HG02870 (cell line): ENCODE measurements at regions not wholly inside any gene's neighbourhood (a gene's known extent, or its start where the extent isn't known, plus 50 kb on each side); places are given as distances from the start of the nearest gene placed in this dataset.

Source experiments
- ATAC-seq: cut with Tn5 transposase; IDR thresholded peaks from one replicate; pipeline ENCODE4 v1.9.1; 2021; ENCODE audit warnings: mild to moderate bottlenecking, moderate library complexity; ENCODE audit not compliant: unreplicated experiment

DNA sequence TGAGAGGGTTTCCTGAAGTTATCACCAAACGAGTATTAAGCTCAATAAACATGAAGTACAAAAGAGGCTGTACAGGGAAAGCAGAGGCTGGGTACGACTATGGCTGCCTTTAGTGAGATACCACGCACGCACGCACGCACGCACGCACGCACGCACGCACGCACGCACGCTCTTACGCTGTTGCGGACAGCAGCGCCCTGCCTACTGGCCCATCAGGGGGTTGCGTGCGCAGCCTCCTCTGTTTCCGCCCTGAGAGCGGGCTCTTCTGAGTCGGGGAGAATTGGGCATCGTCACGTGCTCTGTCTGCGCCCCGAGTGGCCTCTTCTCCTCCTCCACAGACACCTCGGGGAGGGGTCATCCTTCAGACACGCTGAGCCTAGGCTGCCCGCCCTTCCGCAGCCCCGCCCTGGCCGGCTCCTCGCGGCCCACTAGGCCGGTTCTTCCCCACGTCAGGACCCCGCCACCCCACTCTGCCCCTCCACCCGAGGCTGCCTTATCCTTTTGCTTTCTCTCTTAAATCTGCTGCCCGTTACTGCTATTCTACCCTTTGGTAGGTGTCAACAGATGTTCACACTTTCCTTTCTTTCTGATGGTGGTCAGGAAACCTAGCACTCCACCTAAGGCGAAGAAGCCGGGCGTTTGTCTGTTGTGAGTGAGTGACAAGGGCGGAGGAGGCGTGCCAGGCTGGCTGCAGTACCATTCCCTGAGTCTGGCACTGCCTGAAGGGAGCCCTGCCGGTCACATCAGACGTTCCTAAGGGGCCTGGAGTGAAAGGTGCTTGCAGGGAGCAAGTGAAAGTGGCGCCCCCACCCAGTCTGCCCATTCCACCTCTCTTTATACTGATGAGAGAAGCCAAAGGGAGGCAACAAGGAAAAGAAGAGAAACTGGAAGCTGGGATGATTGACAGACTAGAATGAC is 300.4 kb upstream of the B3GAT1 start:
- ATAC-seq = no peak

DNA sequence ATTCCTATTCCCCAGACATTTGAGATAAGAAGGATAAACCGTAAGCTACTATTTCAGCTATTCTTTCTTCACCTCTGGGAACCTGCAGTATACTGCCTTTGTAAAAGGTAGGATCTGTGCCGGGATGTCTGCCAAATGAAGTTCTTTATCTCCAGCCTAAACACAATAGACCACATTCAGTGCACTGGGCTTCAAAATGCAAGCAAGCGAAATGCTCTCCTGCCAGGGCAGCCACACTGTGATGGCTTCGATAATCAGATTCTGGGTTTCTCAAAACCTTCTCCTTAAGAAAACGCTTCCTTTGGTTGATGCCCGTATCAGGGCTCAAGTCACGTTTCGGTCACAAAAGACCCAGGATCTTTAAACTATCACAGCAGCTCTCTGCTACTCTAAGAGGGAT is 299.5 kb upstream of the B3GAT1 start:
- ATAC-seq = no peak

DNA sequence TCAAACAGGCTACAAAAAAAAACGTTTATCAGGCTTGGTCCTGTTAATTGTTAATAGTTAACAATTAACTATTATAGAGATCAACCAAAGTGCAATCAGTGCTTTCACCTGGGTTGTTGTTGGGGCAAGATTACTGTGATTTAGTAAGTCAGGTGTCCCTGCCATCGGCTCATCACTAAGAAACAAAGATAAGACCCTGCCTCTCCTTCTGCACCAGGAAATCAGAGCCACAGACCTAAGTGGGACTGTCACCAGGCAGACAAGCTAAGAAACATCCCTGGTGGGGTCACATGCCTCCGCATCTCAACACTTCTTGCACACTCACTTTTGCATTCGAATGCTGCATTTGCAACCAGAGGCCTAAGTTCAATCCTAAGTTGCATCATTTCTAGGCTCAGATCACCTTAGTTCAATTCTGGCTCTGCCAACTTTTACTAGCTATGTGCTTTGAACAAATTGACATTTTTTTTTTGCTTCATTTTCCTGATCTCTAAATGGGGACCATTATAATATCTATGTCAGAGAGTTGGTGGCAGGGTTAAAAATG is 298.9 kb upstream of the B3GAT1 start:
- ATAC-seq = no peak

DNA sequence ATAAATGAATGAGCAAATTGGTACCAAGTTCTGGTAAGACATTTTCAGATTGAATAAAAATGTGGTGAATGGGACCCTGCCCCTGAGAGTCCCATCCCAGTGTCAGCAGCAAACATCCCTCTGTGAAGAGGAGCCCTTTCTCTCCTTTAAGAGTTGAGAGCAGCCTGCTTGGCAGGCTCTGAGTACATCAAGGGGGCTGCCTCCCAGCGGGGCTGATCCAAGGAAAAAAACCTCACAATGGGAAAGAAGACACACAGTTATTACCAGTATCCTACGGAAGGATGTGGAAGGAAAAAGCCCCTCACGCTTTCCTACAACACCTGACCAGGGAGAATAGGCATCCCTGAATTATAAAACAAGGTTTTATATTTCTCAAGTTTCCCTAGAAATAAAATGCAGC is 293.8 kb upstream of the B3GAT1 start:
- ATAC-seq = no peak

DNA sequence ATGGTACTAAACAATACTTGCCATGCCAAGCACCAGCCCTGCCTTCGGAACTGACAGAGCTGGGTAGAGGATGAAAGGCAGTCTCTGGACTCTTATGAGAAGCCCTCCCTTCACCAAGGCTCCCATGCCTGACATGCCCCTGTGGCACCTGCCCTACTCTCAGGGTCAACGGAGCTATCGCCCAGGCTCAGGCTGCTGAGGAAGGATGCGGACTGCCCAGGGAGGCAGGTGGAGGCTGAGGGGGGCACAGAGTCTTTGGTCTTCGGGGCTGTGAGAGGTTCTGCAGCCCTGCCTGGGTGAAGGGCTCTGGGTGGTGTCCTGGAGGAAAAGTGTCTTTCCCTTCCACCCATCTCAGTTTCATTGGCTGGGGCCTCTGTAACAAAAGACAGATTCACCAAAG is 290.8 kb upstream of the B3GAT1 start:
- ATAC-seq = no peak

DNA sequence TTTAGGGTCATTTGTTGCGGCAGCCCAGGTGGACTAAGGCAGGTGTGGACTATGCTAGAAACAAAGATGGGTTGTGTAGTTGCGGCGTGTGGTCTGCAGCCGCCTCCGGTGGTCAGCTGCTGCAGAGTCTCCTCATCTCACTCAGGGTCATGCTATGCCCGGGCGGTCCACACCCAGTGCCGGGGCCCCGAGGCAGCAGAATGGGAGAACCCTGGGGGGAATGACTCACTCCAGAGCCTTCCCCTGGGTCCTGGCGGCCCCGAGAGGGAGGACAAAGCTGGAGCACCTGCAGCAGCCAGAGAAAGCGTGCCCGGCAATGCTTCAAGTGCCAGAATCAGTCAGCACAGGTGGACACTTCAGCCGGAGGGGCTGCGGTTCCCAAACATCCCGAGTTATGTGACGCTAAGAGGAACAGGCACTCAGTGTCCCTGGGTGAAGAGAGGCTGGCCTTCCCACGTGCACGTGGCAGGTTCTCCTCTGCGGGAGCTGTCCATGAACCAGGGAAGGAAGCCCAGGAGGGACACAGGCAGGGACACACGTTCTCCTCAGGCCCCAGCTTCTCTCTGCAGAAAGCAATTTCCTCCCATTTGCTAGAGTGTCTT is 289.6 kb upstream of the B3GAT1 start:
- ATAC-seq = no peak

DNA sequence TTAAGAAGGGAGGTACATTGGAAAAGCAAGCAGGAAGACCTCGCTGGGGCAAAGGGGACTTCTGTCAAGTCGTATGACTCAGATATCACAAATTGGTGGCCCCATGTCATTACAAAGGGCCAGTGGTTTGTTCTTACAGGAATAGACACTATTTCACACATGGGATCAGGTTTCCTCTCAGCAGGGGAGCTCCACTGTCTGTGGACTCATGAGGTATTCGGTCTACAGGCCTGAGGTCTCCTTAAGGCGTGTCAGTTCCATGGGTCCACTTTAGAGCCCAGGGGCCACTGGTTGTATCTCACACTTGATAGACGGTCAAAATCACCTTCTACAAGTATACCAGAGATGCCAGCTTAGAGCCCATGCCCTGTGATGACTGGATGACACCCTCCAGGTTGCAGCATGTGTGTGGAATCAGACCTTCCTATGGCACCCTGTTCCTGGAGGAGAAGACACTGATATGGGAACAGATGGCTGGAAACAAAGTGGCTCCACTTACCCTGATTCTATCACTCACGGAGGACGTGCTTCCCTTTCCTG is 288.1 kb upstream of the B3GAT1 start:
- no peak for ATAC-seq

DNA sequence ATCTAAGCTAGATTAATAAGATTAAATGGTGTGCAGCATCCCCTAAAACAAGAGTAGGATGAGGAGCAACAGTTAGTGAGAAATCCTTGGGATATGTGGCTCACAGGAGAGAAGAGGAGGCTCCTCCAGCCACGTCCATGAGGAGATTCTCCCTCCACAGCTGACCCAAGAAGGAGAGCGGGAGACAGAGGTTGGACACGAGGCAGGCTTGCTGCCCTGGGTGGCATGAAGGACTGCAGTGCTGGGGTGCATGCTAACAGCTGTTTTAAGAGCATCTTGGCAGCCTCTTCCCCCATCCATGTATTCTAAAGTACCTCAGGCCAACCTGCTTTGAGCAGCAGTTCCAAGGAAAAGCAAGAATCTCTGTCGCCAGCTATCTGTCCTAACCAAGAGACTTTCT is 284.4 kb upstream of the B3GAT1 start:
- no peak for ATAC-seq

DNA sequence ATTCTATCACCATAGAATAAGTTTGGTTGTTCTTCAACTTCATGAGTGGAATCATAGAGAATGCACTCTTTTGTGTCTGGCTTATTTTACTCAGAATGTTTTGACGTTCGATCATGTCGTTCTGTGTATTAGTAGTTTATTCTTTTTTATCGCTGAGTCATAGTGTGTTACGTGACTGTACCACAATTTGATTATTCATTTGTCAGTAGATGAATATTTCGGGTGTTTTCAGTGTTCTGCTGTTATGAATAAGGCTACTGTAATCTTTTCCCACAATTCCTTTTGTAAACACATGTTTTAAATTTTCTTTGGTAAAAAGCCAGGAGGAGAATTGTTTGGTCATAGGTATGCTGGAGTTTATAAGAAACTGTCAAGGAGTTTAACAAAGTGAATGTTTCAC is 279.9 kb upstream of the B3GAT1 start:
- ATAC-seq = no peak

DNA sequence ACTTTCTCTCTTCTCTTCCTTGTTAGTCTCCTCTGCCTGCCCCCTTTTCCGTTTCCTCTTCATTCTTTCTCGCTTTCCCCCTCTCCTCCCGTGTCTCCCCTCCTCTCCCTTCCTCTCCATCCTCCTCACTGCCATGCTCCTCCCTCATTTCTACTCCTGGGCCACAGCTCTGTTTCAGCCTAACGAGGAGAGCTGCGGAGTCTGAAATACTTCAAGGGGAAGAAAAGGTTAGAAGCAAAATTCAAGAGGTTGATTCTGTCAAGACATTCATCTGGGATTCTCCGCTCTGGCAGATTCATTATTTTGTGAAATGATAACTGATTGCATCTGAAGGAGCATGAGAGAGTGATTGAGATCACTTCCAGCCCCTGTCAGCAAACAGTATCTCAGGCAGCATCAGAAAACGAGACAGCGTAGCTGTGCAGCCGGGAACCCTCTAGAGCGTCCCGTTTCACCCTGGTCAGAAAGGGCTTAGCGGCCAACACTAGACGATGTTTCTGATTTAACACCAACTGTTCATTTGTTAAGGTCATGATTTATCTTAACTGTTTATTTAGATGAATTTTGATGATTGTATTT is 279.3 kb upstream of the B3GAT1 start:
- no peak for ATAC-seq

DNA sequence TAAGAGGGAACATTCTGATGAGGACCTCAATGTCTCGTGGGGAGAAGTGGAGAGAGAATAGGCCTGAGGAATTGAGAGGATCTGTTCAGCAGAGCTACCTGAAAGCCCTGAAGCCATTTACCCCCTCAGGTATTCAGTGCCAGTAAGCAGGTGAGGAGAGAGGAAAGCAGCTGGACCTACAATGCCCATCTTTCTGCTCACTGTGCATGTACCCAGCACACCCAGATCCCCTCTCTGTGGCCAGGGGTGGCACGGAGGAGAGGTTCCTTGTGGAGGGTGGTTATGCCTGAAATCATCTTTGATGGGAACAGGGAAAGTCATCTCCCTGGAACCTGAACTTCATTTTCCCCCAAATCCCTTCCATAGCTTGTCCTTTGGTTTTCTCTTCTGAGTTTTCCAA is 277.8 kb upstream of the B3GAT1 start:
- ATAC-seq = no peak

DNA sequence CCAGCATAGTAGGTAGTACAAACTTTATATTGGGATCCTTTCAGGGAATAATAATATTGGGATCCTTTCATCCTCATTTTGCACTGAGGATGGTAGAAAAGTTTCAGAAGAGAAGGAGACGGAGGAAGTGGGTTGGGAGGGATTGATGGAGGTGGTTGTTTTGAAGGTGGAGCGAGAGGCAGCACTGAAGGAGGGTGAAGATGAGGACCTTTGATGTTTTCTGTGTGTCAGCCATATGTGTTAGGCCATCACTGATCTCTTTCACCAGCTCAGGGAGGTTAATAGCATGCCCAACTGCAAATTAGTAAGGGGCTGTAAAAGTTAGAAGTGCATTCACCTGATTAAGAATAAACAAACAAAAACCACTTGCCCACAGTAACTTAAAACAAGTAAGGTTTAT is 275.5 kb upstream of the B3GAT1 start:
- ATAC-seq = no peak

DNA sequence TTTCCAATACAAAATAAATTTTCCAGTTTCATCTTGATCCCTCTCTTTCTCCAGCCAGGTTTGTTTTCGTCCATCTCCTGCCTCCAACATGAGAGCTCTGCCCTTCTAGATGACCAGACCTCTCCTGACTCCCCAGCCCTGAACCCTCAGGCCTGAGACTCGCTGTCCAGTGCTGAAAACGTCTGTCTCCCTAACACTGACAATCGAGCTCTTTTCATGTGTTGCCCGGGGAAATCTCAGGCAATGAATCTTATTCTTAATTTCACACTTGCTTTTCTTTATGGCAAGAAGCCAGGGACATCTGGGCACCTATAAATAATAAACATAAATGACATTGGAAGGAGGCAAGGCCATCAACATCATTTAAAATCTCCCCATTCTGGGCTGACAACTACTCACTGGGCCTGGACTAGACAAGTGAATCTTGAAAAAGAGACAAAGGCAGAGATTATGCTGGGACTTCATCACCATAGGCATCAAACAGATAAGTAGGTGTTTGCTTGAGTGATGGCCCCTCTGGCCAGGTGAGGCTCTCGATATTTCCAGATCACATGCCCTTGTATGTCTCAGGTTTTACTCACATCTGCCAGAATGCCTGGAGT is 274.5 kb upstream of the B3GAT1 start:
- ATAC-seq = no peak

DNA sequence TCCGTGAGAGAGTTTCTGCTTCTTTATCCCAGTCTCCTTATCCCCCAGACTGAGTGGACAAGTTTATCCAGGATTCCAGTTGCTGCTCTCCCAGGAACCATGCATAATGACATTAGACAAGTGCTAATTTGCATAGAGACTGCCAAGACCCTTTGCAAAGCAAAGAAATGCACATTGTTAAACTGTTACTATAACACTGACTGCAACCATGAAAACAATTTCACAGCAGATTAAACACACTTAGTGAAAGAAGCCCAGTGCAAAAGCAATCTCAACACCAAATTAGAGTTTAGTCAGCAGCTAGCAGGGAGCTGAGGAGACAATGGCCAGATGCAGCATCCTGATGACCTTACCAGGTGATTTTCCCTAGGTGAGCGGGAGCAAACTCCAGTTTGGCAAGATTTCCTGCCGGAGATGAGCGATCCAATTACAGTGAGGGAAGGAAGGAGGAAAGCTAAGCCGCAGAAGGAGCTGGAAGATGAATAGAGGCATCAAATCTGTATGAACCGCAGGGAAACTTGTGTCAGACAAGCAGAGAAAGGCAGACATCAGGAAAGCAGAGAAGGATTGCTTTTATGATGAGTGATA is 273.8 kb upstream of the B3GAT1 start:
- ATAC-seq = no peak

DNA sequence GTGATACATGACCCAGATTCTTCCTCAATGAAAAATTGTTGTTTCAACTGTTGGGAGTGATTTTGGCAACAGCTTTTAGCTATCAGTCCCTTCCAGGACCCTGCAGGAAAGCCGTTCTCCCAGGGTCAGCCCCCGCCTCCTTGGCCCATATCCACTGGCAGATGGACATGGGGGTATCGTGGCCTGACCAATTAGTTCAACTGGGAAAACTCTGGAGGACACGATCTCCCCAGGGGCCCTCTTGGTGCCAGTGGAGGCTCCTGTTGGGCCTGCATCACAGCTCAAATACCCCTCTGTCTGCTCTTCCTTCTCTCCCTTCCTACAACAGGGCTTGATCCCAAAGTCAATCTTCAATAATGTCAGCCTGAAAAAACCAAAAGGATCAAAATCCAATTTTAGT is 272.5 kb upstream of the B3GAT1 start:
- no peak for ATAC-seq

DNA sequence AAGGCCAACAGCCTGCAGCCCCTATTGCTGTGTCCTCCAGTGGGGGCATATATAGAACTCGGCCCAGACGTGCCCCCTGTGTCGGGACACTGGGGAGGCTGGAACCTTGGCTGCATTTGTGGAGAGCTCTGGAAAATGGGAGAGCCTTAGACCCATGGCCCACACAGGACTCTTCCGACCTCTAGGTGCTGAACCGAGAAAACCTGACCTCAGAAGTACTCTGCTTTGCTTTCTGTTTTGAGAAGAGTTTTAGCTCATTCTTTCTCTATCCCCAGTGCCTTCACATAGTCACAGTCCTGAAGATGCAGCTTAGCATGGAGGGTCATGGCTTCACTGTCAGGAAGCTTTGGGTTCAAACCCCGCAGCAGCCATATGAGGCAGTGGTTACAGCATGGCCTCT is 271.8 kb upstream of the B3GAT1 start:
- no peak for ATAC-seq

DNA sequence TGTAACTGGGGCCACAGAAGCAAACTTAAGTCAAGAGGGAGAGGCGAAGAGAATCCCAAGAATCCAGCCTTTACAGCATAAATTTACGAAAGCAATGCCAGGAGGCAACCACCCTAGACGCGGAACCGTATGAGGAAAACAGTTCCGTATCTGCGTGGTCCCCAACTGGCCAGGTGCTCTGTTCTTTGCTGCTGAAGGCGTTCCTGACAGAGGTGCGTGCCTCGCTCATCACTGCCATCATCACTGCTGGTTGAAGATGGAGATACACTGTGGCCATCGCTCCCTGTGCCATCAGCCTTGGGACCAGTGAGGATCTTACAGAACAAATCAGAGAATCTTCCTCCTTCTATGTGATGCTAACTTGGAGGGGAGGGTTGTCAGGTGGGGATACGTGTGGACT is 270.5 kb upstream of the B3GAT1 start:
- no peak for ATAC-seq

DNA sequence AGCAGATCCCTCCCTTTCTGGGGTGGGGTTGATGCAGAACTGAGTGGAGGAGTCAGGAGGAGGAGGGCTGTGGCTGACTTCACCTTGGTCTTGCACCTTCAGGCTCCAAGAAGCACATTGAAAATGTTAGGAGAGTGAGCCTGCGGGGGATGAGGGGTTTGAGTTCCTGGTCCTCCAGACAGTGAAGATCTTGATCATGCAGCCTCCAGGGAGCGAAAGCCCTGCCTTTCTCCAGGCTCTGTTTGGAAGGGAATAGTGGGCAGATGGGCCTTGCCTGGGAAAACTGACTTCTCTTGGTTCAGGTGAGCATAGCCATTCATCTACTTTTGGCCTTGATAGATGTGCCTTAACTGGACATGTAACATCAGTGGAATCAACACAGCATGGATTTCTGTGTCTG is 267.6 kb upstream of the B3GAT1 start:
- ATAC-seq = no peak

DNA sequence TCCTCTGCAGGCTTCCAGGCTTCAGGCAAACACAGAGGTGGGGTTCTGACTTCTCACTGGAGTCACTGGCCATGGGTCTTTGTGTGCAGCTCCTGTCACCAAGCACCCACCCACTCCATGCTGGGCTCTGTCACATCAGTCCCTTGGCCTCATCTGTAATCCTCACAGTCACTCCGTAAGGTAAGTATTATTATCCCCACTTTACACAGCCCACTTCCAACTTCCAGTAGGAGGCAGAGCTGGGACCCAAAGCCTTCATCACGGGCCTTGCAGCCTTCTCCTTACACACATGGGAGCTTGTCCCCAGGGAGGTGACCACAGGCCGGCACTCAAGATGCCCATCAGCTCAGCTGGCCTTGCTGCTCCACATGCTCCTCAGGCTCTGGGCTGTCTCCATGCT is 266.7 kb upstream of the B3GAT1 start:
- no peak for ATAC-seq

DNA sequence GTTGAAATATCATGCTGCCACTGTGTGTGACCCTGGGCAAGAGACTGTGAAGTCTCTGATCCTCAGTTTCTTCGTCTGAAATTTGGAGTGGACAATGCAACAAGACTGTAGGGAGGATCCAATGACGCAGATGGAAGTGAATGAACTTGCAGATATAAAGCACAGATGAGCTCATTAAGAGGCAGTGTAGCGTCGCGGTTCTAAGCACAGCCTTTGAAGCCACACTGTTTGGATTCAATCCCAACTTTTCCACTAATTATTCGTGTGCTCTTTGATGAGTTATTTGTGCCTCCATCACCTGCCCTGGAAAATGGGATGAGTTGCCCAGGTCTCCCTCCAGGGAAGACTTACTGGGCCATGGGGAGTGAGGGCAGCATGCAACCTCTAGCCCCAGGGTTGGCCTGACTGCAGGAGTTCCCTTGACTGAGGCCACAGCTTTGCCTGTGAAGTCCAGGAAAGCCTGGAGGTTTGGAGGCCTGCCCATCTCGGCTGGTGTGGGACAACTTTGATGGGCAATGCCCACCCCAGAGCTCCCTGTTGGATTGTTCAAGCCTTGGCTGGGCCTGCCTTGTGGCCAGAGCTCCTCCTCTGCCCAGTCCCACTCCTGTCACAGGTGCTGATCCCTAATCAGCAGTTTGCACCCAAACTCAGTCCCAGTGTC is 266.0 kb upstream of the B3GAT1 start:
- no peak for ATAC-seq
